K562 (cell line): ENCODE measurements at regions not wholly inside any gene's neighbourhood (a gene's known extent, or its start where the extent isn't known, plus 50 kb on each side); places are given as distances from the start of the nearest gene placed in this dataset.

Experiments
- ATAC-seq: fragments of 200-7000 bp; cut with Tn5 transposase; 3 replicates; pipeline ENCODE4 v1.9.1; 2020; ENCODE audit warnings: moderate library complexity
- BruUV-seq: library from RNA; stranded (reverse); fragments of 400-500 nt; replicated peaks from 2 replicates; lab custom pipeline; 2021; lab: Mats Ljungman, UMichigan
- CTCF ChIA-PET: fragments of 300-600 bp; formaldehyde crosslinking; extraction: SDS; loops from one replicate; lab custom pipeline; 2021; ENCODE audit warnings: low intra/inter-chr PET ratio; lab: Yijun Ruan, JAX
- POLR2A ChIA-PET: fragments of 300-600, 350-650 bp; sonication (Branson Sonifier 250); formaldehyde crosslinking; extraction: SDS; loops from one replicate; lab custom pipeline; 2021; ENCODE audit warnings: antibody characterized with exemption, inconsistent platforms; lab: Yijun Ruan, JAX
- DNase-seq, 4 experiments: peaks; one replicate each; pipeline versions ENCODE4 v3.0.0 to v3.0.0-alpha.2; 2011 to 2018; ENCODE audit warnings: low spot score in 3 of 4, mixed read lengths in 3 of 4; ENCODE audit errors: extremely low read depth in 1 of 4
- FAIRE-seq: peaks from 2 replicates; lab custom pipeline; 2011; peaks lifted over from hg19 to GRCh38; lab: Jason Lieb, UNC
- H2AFZ ChIP-seq: 2 replicates; pipeline ENCODE4 v1.6.0; 2011; ENCODE audit warnings: low read depth, low read length, control low read depth, inconsistent platforms
- H3K27ac ChIP-seq: fragments of 200-600 bp; 3 replicates; pipeline ENCODE4 v1.8.0; 2011; ENCODE audit warnings: low read depth, mild to moderate bottlenecking, control low read depth, inconsistent platforms, low read length, moderate library complexity, mixed read lengths; ENCODE audit errors: extremely low read depth
- H3K27me3 ChIP-seq, 2 experiments: fragments of 300-600 bp in 1 of 2; 2 replicates in 1 of 2; 3 replicates in 1 of 2; pipeline versions ENCODE4 v1.6.0 to v1.8.0; 2011; ENCODE audit warnings: inconsistent platforms in 2 of 2, low read length in 2 of 2, mild to moderate bottlenecking in 1 of 2, mixed read lengths in 1 of 2, moderate library complexity in 1 of 2; ENCODE audit not compliant: control insufficient read depth in 2 of 2, insufficient read depth in 2 of 2
- H3K36me3 ChIP-seq: fragments of 300-600 bp; 3 replicates; pipeline ENCODE4 v1.8.0; 2011; ENCODE audit warnings: mild to moderate bottlenecking, low read length, inconsistent platforms; ENCODE audit not compliant: control insufficient read depth, insufficient read depth
- H3K4me1 ChIP-seq, 2 experiments: fragments of 200-600 bp in 1 of 2; replicated peaks in 1 of 2; 2 replicates in 1 of 2; 3 replicates in 1 of 2; pipeline versions ENCODE4 v1.5.1 to v1.8.0; 2011; ENCODE audit warnings: inconsistent platforms in 2 of 2, low read length in 2 of 2, mild to moderate bottlenecking in 1 of 2, mixed read lengths in 1 of 2, moderate library complexity in 1 of 2; ENCODE audit not compliant: control insufficient read depth in 2 of 2, insufficient read depth in 2 of 2
- H3K4me2 ChIP-seq: 2 replicates; pipeline ENCODE4 v1.6.1; 2011; ENCODE audit warnings: low read length, control low read depth, inconsistent platforms, mixed read lengths; ENCODE audit not compliant: insufficient read depth
- H3K4me3 ChIP-seq: fragments of 200-600 bp; sonication (generic), shearing (Covaris generic); 2 replicates; pipeline ENCODE4 v1.5.1; 2016; ENCODE audit warnings: control low read depth, inconsistent platforms
- H3K79me2 ChIP-seq: fragments of 200-600 bp; 3 replicates; pipeline ENCODE4 v1.8.0; 2011; ENCODE audit warnings: low read length, inconsistent platforms; ENCODE audit not compliant: control insufficient read depth, insufficient read depth
- H3K9ac ChIP-seq, 2 experiments: 2 replicates each; pipeline versions ENCODE4 v1.6.0 to v1.6.1; 2011; ENCODE audit warnings: low read depth in 2 of 2, low read length in 2 of 2, control low read depth in 1 of 2, inconsistent platforms in 1 of 2, mild to moderate bottlenecking in 1 of 2, mixed read lengths in 1 of 2; ENCODE audit not compliant: insufficient read depth in 1 of 2
- H3K9me1 ChIP-seq: one replicate; pipeline ENCODE4 v1.6.0; 2011; ENCODE audit warnings: inconsistent platforms, mild to moderate bottlenecking, low read length, moderate library complexity; ENCODE audit not compliant: control insufficient read depth, insufficient read depth
- H3K9me3 ChIP-seq: replicated peaks from 2 replicates; pipeline ENCODE4 v1.5.1; 2011; ENCODE audit warnings: low read depth, low read length, inconsistent platforms; ENCODE audit not compliant: control insufficient read depth, insufficient read depth
- H4K20me1 ChIP-seq: replicated peaks from 2 replicates; pipeline ENCODE4 v1.6.1; 2011; ENCODE audit warnings: low read length, inconsistent platforms, mixed read lengths; ENCODE audit not compliant: control insufficient read depth, insufficient read depth
- FOXA3 ChIP-seq, 2 experiments: fragments of 450-650 bp in 1 of 2; sonication (generic) in 1 of 2; formaldehyde crosslinking; IDR thresholded peaks in 1 of 2; conservative IDR thresholded peaks in 1 of 2; 2 replicates each; pipeline versions ENCODE4 v1.4.0 to v1.8.0; 2020 to 2022; ENCODE audit warnings: mild to moderate bottlenecking in 2 of 2, missing genetic modification reagents in 1 of 2
- NCOR1 ChIP-seq: fragments of 450-650 bp; IDR thresholded peaks from 2 replicates; pipeline ENCODE4 v1.6.1; 2016; ENCODE audit warnings: mild to moderate bottlenecking, moderate library complexity
- PML ChIP-seq: IDR thresholded peaks from 2 replicates; pipeline ENCODE4 v1.6.1; 2012; ENCODE audit warnings: low read length, inconsistent platforms
- ZNF695 ChIP-seq: fragments of 450-650 bp; formaldehyde crosslinking; IDR thresholded peaks from 2 replicates; pipeline ENCODE4 v1.4.0; 2020; ENCODE audit warnings: mild to moderate bottlenecking, moderate library complexity
- WGBS: fragments of 100-300 bp; shearing (Covaris generic); methylation state at CpG from one replicate; pipeline ENCODE4 v1.1.6; 2016; ENCODE audit warnings: low coverage, mixed read lengths; ENCODE audit not compliant: insufficient coverage; ENCODE audit errors: missing lambda C conversion rate; 5-methylcytosine and 5-hydroxymethylcytosine counted together
- in situ Hi-C: fragments of 300-500 bp; cut with MboI; formaldehyde crosslinking; loops from 4 replicates; pipeline ENCODE4 v1.15.0; 2018; ENCODE audit warnings: inconsistent platforms, mixed read lengths
- intact Hi-C: fragments of 100-400 bp; cut with micrococcal nuclease; formaldehyde crosslinking; loops from 2 replicates; pipeline ENCODE4 v1.14.2; 2022
- TF ChIP-seq, protein P1 (sequence below): fragments of 250-450 bp; sonication (Bioruptor Pico); IDR thresholded peaks from 2 replicates; pipeline ENCODE4 v1.4.0; 2020; ENCODE audit warnings: mild to moderate bottlenecking, moderate library complexity
- TF ChIP-seq, protein P2 (sequence below): fragments of 450-650 bp; IDR thresholded peaks from 2 replicates; pipeline ENCODE4 v1.6.1; 2016; ENCODE audit warnings: mild to moderate bottlenecking, moderate library complexity

DNA sequence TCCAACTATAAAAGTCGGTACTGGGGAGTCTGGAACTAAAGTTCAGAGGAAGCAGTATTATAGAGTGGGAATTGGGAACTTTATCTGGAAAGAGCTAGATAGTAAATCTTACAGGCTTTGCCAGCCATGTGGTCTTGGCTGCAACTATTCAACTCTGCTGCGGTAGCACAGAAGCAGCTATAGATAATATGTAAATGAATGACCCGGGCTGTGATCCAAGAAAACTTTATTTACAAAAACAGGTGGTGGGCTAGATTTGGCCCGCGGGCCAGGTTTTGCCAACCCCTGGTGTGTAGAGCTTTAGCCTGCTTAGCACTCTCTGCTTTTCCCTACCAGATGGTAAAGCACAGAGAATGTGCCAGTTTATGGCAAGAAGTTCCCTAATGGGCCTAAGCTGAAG, 70.8 kb downstream of the TNP1 start:
- ChIA-PET POLR2A (no interaction called here), CTCF (no interaction called here)
- ATAC-seq (peak; percentile 46), FAIRE-seq (no peak), DNase-seq (peak in 1 of 4 experiments; percentile 34)
- 5% methylated on average over 5 of the region's 5 CpGs for WGBS
- intact Hi-C loops (no loop called here), in situ Hi-C loops (loop anchor here (10.0 kb wide), 1 partner anchor 316 kb away; no protein-coding TSS in a partner anchor)
- no peaks in the 10 kb centered on the region; the same call in 1 of the 2 replicates for H4K20me1 ChIP-seq
- H3K27me3 ChIP-seq = peaks cover 0 to 8% of the 10 kb centered on the region in 2 experiments; a peak in 1 of 5 replicates
- H3K4me1 ChIP-seq = peaks cover 0 to 20% of the 10 kb centered on the region in 2 experiments; a peak in 4 of 5 replicates
- H3K9ac ChIP-seq = no peak overlapping the region
- H3K9me3 ChIP-seq = no peaks in the 10 kb centered on the region
- H3K36me3 ChIP-seq = no peaks in the 10 kb centered on the region
- BruUV-seq = no TSS peak
- no peaks in the 10 kb centered on the region for H3K79me2 ChIP-seq
- no peak overlapping the region for H2AFZ ChIP-seq
- no peak overlapping the region for H3K27ac ChIP-seq
- no peak overlapping the region for H3K4me3 ChIP-seq
- peak overlapping the region; percentile 14; the same call in 1 of the 2 replicates for H3K4me2 ChIP-seq
- H3K9me1 ChIP-seq = no peaks in the 10 kb centered on the region
- TF ChIP-seq, protein P1, sequence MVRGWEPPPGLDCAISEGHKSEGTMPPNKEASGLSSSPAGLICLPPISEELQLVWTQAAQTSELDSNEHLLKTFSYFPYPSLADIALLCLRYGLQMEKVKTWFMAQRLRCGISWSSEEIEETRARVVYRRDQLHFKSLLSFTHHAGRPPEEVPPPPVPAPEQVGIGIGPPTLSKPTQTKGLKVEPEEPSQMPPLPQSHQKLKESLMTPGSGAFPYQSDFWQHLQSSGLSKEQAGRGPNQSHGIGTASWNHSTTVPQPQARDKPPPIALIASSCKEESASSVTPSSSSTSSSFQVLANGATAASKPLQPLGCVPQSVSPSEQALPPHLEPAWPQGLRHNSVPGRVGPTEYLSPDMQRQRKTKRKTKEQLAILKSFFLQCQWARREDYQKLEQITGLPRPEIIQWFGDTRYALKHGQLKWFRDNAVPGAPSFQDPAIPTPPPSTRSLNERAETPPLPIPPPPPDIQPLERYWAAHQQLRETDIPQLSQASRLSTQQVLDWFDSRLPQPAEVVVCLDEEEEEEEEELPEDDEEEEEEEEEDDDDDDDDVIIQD (CRISPR knock-in tag) = no peak
- TF ChIP-seq ZNF695 (CRISPR knock-in tag) = no peak
- TF ChIP-seq NCOR1 = peak; percentile 47; the same call in 1 of the 2 replicates
- TF ChIP-seq, protein P2, sequence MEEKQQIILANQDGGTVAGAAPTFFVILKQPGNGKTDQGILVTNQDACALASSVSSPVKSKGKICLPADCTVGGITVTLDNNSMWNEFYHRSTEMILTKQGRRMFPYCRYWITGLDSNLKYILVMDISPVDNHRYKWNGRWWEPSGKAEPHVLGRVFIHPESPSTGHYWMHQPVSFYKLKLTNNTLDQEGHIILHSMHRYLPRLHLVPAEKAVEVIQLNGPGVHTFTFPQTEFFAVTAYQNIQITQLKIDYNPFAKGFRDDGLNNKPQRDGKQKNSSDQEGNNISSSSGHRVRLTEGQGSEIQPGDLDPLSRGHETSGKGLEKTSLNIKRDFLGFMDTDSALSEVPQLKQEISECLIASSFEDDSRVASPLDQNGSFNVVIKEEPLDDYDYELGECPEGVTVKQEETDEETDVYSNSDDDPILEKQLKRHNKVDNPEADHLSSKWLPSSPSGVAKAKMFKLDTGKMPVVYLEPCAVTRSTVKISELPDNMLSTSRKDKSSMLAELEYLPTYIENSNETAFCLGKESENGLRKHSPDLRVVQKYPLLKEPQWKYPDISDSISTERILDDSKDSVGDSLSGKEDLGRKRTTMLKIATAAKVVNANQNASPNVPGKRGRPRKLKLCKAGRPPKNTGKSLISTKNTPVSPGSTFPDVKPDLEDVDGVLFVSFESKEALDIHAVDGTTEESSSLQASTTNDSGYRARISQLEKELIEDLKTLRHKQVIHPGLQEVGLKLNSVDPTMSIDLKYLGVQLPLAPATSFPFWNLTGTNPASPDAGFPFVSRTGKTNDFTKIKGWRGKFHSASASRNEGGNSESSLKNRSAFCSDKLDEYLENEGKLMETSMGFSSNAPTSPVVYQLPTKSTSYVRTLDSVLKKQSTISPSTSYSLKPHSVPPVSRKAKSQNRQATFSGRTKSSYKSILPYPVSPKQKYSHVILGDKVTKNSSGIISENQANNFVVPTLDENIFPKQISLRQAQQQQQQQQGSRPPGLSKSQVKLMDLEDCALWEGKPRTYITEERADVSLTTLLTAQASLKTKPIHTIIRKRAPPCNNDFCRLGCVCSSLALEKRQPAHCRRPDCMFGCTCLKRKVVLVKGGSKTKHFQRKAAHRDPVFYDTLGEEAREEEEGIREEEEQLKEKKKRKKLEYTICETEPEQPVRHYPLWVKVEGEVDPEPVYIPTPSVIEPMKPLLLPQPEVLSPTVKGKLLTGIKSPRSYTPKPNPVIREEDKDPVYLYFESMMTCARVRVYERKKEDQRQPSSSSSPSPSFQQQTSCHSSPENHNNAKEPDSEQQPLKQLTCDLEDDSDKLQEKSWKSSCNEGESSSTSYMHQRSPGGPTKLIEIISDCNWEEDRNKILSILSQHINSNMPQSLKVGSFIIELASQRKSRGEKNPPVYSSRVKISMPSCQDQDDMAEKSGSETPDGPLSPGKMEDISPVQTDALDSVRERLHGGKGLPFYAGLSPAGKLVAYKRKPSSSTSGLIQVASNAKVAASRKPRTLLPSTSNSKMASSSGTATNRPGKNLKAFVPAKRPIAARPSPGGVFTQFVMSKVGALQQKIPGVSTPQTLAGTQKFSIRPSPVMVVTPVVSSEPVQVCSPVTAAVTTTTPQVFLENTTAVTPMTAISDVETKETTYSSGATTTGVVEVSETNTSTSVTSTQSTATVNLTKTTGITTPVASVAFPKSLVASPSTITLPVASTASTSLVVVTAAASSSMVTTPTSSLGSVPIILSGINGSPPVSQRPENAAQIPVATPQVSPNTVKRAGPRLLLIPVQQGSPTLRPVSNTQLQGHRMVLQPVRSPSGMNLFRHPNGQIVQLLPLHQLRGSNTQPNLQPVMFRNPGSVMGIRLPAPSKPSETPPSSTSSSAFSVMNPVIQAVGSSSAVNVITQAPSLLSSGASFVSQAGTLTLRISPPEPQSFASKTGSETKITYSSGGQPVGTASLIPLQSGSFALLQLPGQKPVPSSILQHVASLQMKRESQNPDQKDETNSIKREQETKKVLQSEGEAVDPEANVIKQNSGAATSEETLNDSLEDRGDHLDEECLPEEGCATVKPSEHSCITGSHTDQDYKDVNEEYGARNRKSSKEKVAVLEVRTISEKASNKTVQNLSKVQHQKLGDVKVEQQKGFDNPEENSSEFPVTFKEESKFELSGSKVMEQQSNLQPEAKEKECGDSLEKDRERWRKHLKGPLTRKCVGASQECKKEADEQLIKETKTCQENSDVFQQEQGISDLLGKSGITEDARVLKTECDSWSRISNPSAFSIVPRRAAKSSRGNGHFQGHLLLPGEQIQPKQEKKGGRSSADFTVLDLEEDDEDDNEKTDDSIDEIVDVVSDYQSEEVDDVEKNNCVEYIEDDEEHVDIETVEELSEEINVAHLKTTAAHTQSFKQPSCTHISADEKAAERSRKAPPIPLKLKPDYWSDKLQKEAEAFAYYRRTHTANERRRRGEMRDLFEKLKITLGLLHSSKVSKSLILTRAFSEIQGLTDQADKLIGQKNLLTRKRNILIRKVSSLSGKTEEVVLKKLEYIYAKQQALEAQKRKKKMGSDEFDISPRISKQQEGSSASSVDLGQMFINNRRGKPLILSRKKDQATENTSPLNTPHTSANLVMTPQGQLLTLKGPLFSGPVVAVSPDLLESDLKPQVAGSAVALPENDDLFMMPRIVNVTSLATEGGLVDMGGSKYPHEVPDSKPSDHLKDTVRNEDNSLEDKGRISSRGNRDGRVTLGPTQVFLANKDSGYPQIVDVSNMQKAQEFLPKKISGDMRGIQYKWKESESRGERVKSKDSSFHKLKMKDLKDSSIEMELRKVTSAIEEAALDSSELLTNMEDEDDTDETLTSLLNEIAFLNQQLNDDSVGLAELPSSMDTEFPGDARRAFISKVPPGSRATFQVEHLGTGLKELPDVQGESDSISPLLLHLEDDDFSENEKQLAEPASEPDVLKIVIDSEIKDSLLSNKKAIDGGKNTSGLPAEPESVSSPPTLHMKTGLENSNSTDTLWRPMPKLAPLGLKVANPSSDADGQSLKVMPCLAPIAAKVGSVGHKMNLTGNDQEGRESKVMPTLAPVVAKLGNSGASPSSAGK = no peak
- no peak for TF ChIP-seq FOXA3 (CRISPR knock-in tag; conservative IDR thresholded peaks at IDR 0.05 in 1 of 2, IDR thresholded peaks at IDR 0.05 in 1 of 2)
- TF ChIP-seq PML = peak; percentile 58; the same call in 1 of the 2 replicates
